SU-DHL-6 (cell line): ENCODE measurements at regions not wholly inside any gene's neighbourhood (a gene's known extent, or its start where the extent isn't known, plus 50 kb on each side); places are given as distances from the start of the nearest gene placed in this dataset.

Experiments
- H2AFZ ChIP-seq: fragments of 200-600 bp; sonication (generic); 2 replicates; pipeline ENCODE4 v1.6.1; 2014; ENCODE audit warnings: low read depth, mild to moderate bottlenecking, moderate library complexity, mixed read lengths, antibody characterized with exemption, low read length; ENCODE audit not compliant: severe bottlenecking
- H3F3A ChIP-seq: fragments of 200-600 bp; shearing (Covaris generic); 2 replicates; pipeline ENCODE4 v1.6.0; 2016; ENCODE audit warnings: antibody characterized with exemption, mild to moderate bottlenecking; ENCODE audit not compliant: insufficient read depth
- H3K27ac ChIP-seq: fragments of 200-600 bp; sonication (generic); 2 replicates; pipeline ENCODE4 v1.5.1; 2016; ENCODE audit warnings: low read depth, mild to moderate bottlenecking, low read length, moderate library complexity, mixed read lengths
- H3K27me3 ChIP-seq: fragments of 200-600 bp; sonication (generic), shearing (Covaris generic); 2 replicates; pipeline ENCODE4 v1.6.0; 2014; ENCODE audit warnings: mild to moderate bottlenecking, low read length
- H3K36me3 ChIP-seq: fragments of 200-600 bp; sonication (generic); 2 replicates; pipeline ENCODE4 v1.6.1; 2014; ENCODE audit warnings: mild to moderate bottlenecking, low read length, mixed read lengths
- H3K4me2 ChIP-seq: fragments of 300-600, 200-600 bp; shearing (Covaris generic), sonication (generic); 2 replicates; pipeline ENCODE4 v1.6.0; 2014; ENCODE audit warnings: low read length, low read depth, mild to moderate bottlenecking; ENCODE audit not compliant: poor library complexity, severe bottlenecking
- H3K4me3 ChIP-seq: fragments of 200-600 bp; sonication (generic); 2 replicates; pipeline ENCODE4 v1.5.1; 2014; ENCODE audit warnings: antibody characterized with exemption, low read length, mild to moderate bottlenecking, mixed read lengths; ENCODE audit not compliant: insufficient read depth, poor library complexity, severe bottlenecking
- H3K79me2 ChIP-seq: fragments of 200-600 bp; sonication (generic); 2 replicates; pipeline ENCODE4 v1.6.1; 2014; ENCODE audit warnings: mild to moderate bottlenecking, low read length, moderate library complexity; ENCODE audit not compliant: insufficient read depth
- H3K9ac ChIP-seq: fragments of 200-600 bp; sonication (generic); 2 replicates; pipeline ENCODE4 v1.7.0; 2014; ENCODE audit warnings: mild to moderate bottlenecking, low read length
- H3K9me2 ChIP-seq: fragments of 200-600 bp; sonication (generic); replicated peaks from 2 replicates; pipeline ENCODE4 v1.6.1; 2014; ENCODE audit warnings: low read length; ENCODE audit not compliant: insufficient read depth
- H3K9me3 ChIP-seq: fragments of 200-600 bp; sonication (generic); 2 replicates; pipeline ENCODE4 v1.6.1; 2014; ENCODE audit warnings: low read length, mixed read lengths; ENCODE audit not compliant: insufficient read depth
- H4K20me1 ChIP-seq: fragments of 200-600 bp; sonication (generic); 2 replicates; pipeline ENCODE4 v1.6.1; 2014; ENCODE audit warnings: low read depth, mild to moderate bottlenecking, antibody characterized with exemption, low read length, moderate library complexity, mixed read lengths
- CTCF ChIP-seq: fragments of 200-600 bp; sonication (generic); IDR thresholded peaks from one replicate; pipeline ENCODE4 v1.5.1; 2017; ENCODE audit warnings: antibody characterized with exemption, mild to moderate bottlenecking, low read length, moderate library complexity; ENCODE audit not compliant: insufficient read depth, poor library complexity, severe bottlenecking
- EZH2phosphoT487 ChIP-seq: fragments of 200-600 bp; sonication (generic), shearing (Covaris generic); conservative IDR thresholded peaks from 2 replicates; pipeline ENCODE4 v1.6.1; 2018; ENCODE audit warnings: mild to moderate bottlenecking, antibody characterized with exemption, low read length, moderate library complexity, mixed read lengths

DNA sequence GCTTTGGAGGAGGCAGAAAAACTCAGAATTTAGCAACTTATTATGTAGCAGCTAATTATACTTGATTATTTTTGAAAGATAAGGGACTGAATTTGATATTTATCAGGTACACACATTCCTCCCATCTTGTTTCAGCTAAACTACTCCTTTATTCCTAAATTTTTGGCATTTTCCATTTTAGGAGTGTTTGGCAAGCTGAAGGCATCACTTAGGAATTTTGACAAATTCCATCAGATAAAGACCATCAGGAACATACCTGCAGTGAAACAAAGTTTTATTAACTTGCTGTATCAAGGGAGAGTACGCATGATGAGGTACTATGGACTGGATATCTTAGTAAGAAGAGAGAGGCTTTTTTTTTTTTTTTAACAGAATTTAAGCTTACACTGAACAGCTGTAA lies 1092.2 kb downstream of the PLA2G4A start:
- no peak overlapping the region for H2AFZ ChIP-seq
- TF ChIP-seq CTCF (no peak), EZH2phosphoT487 (no peak)
- no peaks in the 10 kb centered on the region for H3K79me2 ChIP-seq
- H3F3A ChIP-seq, result no peaks in the 10 kb centered on the region
- H3K27me3 ChIP-seq, result no peaks in the 10 kb centered on the region
- no peak overlapping the region for H3K4me2 ChIP-seq
- no peaks in the 10 kb centered on the region for H3K9me3 ChIP-seq
- no peaks in the 10 kb centered on the region for H3K36me3 ChIP-seq
- H3K9ac ChIP-seq, result no peak overlapping the region
- no peak overlapping the region for H3K4me3 ChIP-seq
- no peak overlapping the region for H3K27ac ChIP-seq
- H4K20me1 ChIP-seq, result no peaks in the 10 kb centered on the region
- no peaks in the 10 kb centered on the region for H3K9me2 ChIP-seq

DNA sequence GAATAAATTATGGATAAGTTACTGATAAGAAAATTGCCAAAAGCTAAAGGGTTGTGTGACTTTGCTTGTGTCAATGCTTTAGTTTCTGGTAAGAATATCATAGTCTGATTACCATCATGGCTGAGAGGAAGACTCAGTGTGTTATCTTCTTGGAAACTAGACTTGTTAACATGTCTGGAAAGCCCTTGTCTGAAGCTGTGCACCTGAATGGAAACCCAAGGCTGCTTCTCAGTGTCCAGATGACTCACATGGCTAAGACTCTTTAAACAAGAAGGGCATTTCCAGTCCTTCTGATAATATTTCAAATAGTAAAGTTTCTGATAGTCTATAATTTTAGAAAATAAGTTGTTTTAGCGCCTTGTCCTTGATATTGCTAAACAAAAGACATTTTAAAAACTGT lies 1092.7 kb downstream of the PLA2G4A start:
- no peak for TF ChIP-seq EZH2phosphoT487
- no peak for TF ChIP-seq CTCF
- no peak overlapping the region for H3K4me3 ChIP-seq
- no peaks in the 10 kb centered on the region for H3K79me2 ChIP-seq

GRCh38 chr1:187922255-187922654 lies 1093.5 kb downstream of the PLA2G4A start:
- H3K9me3 ChIP-seq, result no peaks in the 10 kb centered on the region
- H3K27me3 ChIP-seq, result no peaks in the 10 kb centered on the region
- no peak overlapping the region for H2AFZ ChIP-seq
- H3K4me3 ChIP-seq, result no peak overlapping the region
- TF ChIP-seq EZH2phosphoT487 (no peak), CTCF (no peak)
- H3K79me2 ChIP-seq, result no peaks in the 10 kb centered on the region
- H3F3A ChIP-seq, result no peaks in the 10 kb centered on the region
- H3K9ac ChIP-seq, result no peak overlapping the region
- H3K36me3 ChIP-seq, result no peaks in the 10 kb centered on the region
- no peaks in the 10 kb centered on the region for H4K20me1 ChIP-seq
- no peaks in the 10 kb centered on the region for H3K9me2 ChIP-seq
- H3K4me2 ChIP-seq, result no peak overlapping the region
- H3K27ac ChIP-seq, result no peak overlapping the region

More for the DNA sequence above, 1092.7 kb downstream of the PLA2G4A start:
- Histone ChIP-seq H4K20me1 (no peaks in the 10 kb centered on the region), H3K36me3 (no peaks in the 10 kb centered on the region), H3F3A (no peaks in the 10 kb centered on the region), H3K9ac (no peak overlapping the region), H3K9me3 (no peaks in the 10 kb centered on the region), H3K9me2 (no peaks in the 10 kb centered on the region), H3K4me2 (no peak overlapping the region), H3K27ac (no peak overlapping the region), H3K27me3 (no peaks in the 10 kb centered on the region), H2AFZ (no peak overlapping the region)
